HFF-Myc (cell line): ENCODE measurements at regions not wholly inside any gene's neighbourhood (a gene's known extent, or its start where the extent isn't known, plus 50 kb on each side); places are given as distances from the start of the nearest gene placed in this dataset.

ENCODE experiments used
- DNase-seq: peaks from one replicate; pipeline ENCODE4 v3.0.0-alpha.2; 2011; ENCODE audit warnings: low read depth; ENCODE audit errors: extremely low read depth
- H3K4me3 ChIP-seq: replicated peaks from 2 replicates; pipeline ENCODE4 v1.5.1; 2011; ENCODE audit warnings: low read depth, mild to moderate bottlenecking, control low read depth, low read length
- CTCF ChIP-seq: IDR thresholded peaks from 2 replicates; pipeline ENCODE4 v1.5.1; 2012; ENCODE audit warnings: mild to moderate bottlenecking, low read depth, low read length, control low read depth; ENCODE audit errors: missing control alignments

DNA sequence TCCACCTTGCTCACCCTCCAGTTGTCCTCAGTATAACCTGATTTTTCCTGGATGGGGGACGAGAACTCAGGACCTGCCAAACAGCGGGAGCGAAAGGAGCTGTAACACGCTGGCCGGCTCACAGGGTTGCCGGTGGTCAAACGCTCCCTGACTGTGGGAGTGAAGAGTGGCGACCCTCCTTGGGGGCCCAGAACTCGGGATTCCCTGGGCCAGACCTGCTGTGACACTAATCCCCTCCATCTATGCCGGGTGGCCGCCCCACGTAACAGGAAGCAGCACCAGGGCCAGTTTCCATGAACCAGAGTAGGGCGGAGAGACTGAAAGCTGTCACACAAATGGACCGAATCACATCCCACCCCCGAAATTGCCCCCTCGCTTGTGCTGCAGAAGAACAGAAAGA lies 1809.2 kb upstream of the ACO1 start:
- no peak for TF ChIP-seq CTCF
- H3K4me3 ChIP-seq = no peak overlapping the region
- DNase-seq = no peak

DNA sequence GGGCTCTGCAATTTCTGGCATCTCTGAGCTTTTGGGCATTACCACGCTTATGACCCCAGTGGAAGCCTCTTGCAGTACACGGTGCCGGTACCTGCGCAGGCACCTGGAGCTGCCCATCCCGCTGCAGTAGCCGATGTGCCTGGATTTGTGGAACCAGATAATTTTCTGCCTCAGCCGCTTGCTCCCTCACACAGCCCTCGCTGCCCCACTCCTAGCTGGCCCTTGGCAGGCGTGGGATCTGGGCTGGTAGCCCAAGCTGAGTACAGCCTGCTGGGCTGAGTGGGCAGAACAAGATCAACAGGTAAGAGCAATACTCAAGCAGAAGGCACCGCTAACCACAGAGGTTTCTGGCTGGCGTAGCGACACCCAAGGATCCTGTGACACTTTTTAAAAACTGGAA lies 1808.8 kb upstream of the ACO1 start:
- DNase-seq = no peak

GRCh38 chr9:30579810-30580209 lies 1804.6 kb upstream of the ACO1 start:
- no peak for DNase-seq
- TF ChIP-seq CTCF = no peak
- H3K4me3 ChIP-seq = no peak overlapping the region

More for the DNA sequence above, 1808.8 kb upstream of the ACO1 start:
- no peak overlapping the region for H3K4me3 ChIP-seq
- TF ChIP-seq CTCF = no peak

GRCh38 chr9:30582240-30582639 lies 1802.2 kb upstream of the ACO1 start:
- H3K4me3 ChIP-seq = no peak overlapping the region
- DNase-seq = no peak
- no peak for TF ChIP-seq CTCF

GRCh38 chr9:30584559-30584958 lies 1799.9 kb upstream of the ACO1 start:
- no peak for DNase-seq
- H3K4me3 ChIP-seq = no peak overlapping the region
- TF ChIP-seq CTCF = no peak

- DNase-seq = no peak
- no peak overlapping the region for H3K4me3 ChIP-seq
- TF ChIP-seq CTCF = no peak
Observed at GRCh38 chr9:30591461-30591860, 1793.0 kb upstream of the ACO1 start.

- H3K4me3 ChIP-seq = no peak overlapping the region
- DNase-seq = no peak
- no peak for TF ChIP-seq CTCF
Observed at GRCh38 chr9:30597608-30598007, 1786.8 kb upstream of the ACO1 start.
